ENCODE measurements at regions not wholly inside any gene's neighbourhood (a gene's known extent, or its start where the extent isn't known, plus 50 kb on each side); places are given as distances from the start of the nearest gene placed in this dataset.

GRCh38 chr2:145154731-145155130 lies 634.8 kb upstream of the ZEB2 start:
- no peak overlapping the region for H3K27ac ChIP-seq
- no peaks in the 10 kb centered on the region for H3K27me3 ChIP-seq (ENCODE audit: control insufficient read depth, insufficient read depth, low read length)
- no peak overlapping the region for H3K4me3 ChIP-seq (ENCODE audit: low read depth, low read length)
- H3K9ac ChIP-seq, result no peak overlapping the region
- H3K4me1 ChIP-seq, result no peaks in the 10 kb centered on the region
- no peak overlapping the region for H3K4me2 ChIP-seq (ENCODE audit: low read length)
- no peaks in the 10 kb centered on the region for H3K9me3 ChIP-seq (ENCODE audit: control insufficient read depth, low read length)
- H2AFZ ChIP-seq, result no peak overlapping the region
- no peak for TF ChIP-seq CTCF (IDR thresholded peaks at IDR 0.05)
- H3K79me2 ChIP-seq, result no peaks in the 10 kb centered on the region
- no peaks in the 10 kb centered on the region for H3K36me3 ChIP-seq (ENCODE audit: control insufficient read depth, insufficient read depth, low read length)

GRCh38 chr2:145146691-145147090 lies 626.8 kb upstream of the ZEB2 start:
- H3K4me1 ChIP-seq, result no peaks in the 10 kb centered on the region
- H3K36me3 ChIP-seq (ENCODE audit: control insufficient read depth, insufficient read depth, low read length), result no peaks in the 10 kb centered on the region
- TF ChIP-seq CTCF (IDR thresholded peaks at IDR 0.05), result no peak
- H3K4me2 ChIP-seq (ENCODE audit: low read length), result no peak overlapping the region
- no peaks in the 10 kb centered on the region for H3K27me3 ChIP-seq (ENCODE audit: control insufficient read depth, insufficient read depth, low read length)
- no peaks in the 10 kb centered on the region for H3K79me2 ChIP-seq
- no peak overlapping the region for H3K27ac ChIP-seq
- no peak overlapping the region for H3K9ac ChIP-seq
- H2AFZ ChIP-seq, result no peak overlapping the region
- no peak overlapping the region for H3K4me3 ChIP-seq (ENCODE audit: low read depth, low read length)
- no peaks in the 10 kb centered on the region for H3K9me3 ChIP-seq (ENCODE audit: control insufficient read depth, low read length)

GRCh38 chr2:145144131-145144728 lies 624.3 kb upstream of the ZEB2 start:
- no peak overlapping the region for H3K9ac ChIP-seq
- H3K4me3 ChIP-seq (ENCODE audit: low read depth, low read length), result no peak overlapping the region
- no peak overlapping the region for H2AFZ ChIP-seq
- no peaks in the 10 kb centered on the region for H3K36me3 ChIP-seq (ENCODE audit: control insufficient read depth, insufficient read depth, low read length)
- H3K9me3 ChIP-seq (ENCODE audit: control insufficient read depth, low read length), result no peaks in the 10 kb centered on the region
- H3K27me3 ChIP-seq (ENCODE audit: control insufficient read depth, insufficient read depth, low read length), result no peaks in the 10 kb centered on the region
- H3K27ac ChIP-seq, result no peak overlapping the region
- no peaks in the 10 kb centered on the region for H3K79me2 ChIP-seq
- H3K4me2 ChIP-seq (ENCODE audit: low read length), result no peak overlapping the region
- no peak for TF ChIP-seq CTCF (IDR thresholded peaks at IDR 0.05)
- no peaks in the 10 kb centered on the region for H3K4me1 ChIP-seq

GRCh38 chr2:145141981-145142380 lies 622.1 kb upstream of the ZEB2 start:
- Histone ChIP-seq H3K79me2 (no peaks in the 10 kb centered on the region), H3K4me1 (no peaks in the 10 kb centered on the region), H3K4me2 (ENCODE audit: low read length) (no peak overlapping the region), H3K27ac (no peak overlapping the region), H3K36me3 (ENCODE audit: control insufficient read depth, insufficient read depth, low read length) (no peaks in the 10 kb centered on the region), H3K9ac (no peak overlapping the region), H3K4me3 (ENCODE audit: low read depth, low read length) (no peak overlapping the region), H3K27me3 (ENCODE audit: control insufficient read depth, insufficient read depth, low read length) (no peaks in the 10 kb centered on the region), H3K9me3 (ENCODE audit: control insufficient read depth, low read length) (no peaks in the 10 kb centered on the region), H2AFZ (no peak overlapping the region)
- TF ChIP-seq CTCF (IDR thresholded peaks at IDR 0.05), result no peak

- H3K4me1 ChIP-seq, result no peaks in the 10 kb centered on the region
- no peaks in the 10 kb centered on the region for H3K27me3 ChIP-seq (ENCODE audit: control insufficient read depth, insufficient read depth, low read length)
- no peak overlapping the region for H2AFZ ChIP-seq
- H3K4me3 ChIP-seq (ENCODE audit: low read depth, low read length), result no peak overlapping the region
- no peaks in the 10 kb centered on the region for H3K36me3 ChIP-seq (ENCODE audit: control insufficient read depth, insufficient read depth, low read length)
- H3K4me2 ChIP-seq (ENCODE audit: low read length), result no peak overlapping the region
- H3K9me3 ChIP-seq (ENCODE audit: control insufficient read depth, low read length), result no peaks in the 10 kb centered on the region
- H3K27ac ChIP-seq, result no peak overlapping the region
- no peak overlapping the region for H3K9ac ChIP-seq
- H3K79me2 ChIP-seq, result no peaks in the 10 kb centered on the region
- TF ChIP-seq CTCF (IDR thresholded peaks at IDR 0.05), result no peak
Observed at GRCh38 chr2:145140658-145141057, 620.7 kb upstream of the ZEB2 start.

All from parathyroid adenoma (tissue), 2 donors.